ENCODE measurements at regions not wholly inside any gene's neighbourhood (a gene's known extent, or its start where the extent isn't known, plus 50 kb on each side); places are given as distances from the start of the nearest gene placed in this dataset.
A peak's percentile ranks its signal among the peaks of the same experiment; 100 is the strongest.

DNA sequence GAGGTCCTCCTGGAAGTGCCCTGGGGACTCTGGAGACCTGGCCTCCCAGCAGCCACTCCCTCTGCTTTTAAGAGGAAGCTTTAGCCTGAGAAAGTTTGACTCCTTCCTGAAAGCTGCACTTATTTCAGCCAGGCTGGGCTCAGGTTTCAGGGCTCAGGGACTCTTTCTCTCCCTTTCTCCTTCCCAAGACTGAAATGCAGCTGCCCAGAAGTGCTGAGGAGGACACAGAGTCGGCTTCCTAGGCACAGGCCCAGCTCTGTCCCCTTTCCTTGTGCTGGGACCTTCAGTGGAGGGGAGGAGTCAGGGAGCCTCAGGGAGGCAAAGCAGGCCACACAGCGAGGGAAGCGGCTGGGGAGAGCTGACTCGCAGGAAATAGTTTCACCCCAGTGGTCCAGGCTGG, 137.3 kb downstream of the NAV1 start:
- Mint-ChIP-seq H3K4me1 (ENCODE audit: low read depth, unreplicated experiment) (peaks cover 73% of the 10 kb centered on the region), H3K4me3 (ENCODE audit: unreplicated experiment) (no peak overlapping the region), H3K36me3 (ENCODE audit: unreplicated experiment) (no peaks in the 10 kb centered on the region), H3K27ac (ENCODE audit: unreplicated experiment) (no peak overlapping the region), H3K27me3 (ENCODE audit: unreplicated experiment) (peaks cover 17% of the 10 kb centered on the region), H3K9me3 (ENCODE audit: unreplicated experiment) (peaks cover 29% of the 10 kb centered on the region)
- no peak for DNase-seq
- TF ChIP-seq, protein P1, sequence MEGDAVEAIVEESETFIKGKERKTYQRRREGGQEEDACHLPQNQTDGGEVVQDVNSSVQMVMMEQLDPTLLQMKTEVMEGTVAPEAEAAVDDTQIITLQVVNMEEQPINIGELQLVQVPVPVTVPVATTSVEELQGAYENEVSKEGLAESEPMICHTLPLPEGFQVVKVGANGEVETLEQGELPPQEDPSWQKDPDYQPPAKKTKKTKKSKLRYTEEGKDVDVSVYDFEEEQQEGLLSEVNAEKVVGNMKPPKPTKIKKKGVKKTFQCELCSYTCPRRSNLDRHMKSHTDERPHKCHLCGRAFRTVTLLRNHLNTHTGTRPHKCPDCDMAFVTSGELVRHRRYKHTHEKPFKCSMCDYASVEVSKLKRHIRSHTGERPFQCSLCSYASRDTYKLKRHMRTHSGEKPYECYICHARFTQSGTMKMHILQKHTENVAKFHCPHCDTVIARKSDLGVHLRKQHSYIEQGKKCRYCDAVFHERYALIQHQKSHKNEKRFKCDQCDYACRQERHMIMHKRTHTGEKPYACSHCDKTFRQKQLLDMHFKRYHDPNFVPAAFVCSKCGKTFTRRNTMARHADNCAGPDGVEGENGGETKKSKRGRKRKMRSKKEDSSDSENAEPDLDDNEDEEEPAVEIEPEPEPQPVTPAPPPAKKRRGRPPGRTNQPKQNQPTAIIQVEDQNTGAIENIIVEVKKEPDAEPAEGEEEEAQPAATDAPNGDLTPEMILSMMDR (IDR thresholded peaks at IDR 0.05; ENCODE audit: partially characterized antibody, unreplicated experiment) = no peak

- Mint-ChIP-seq H3K4me1 (ENCODE audit: low read depth, unreplicated experiment) (peaks cover 73% of the 10 kb centered on the region), H3K36me3 (ENCODE audit: unreplicated experiment) (no peaks in the 10 kb centered on the region), H3K27ac (ENCODE audit: unreplicated experiment) (peak overlapping the region; percentile 36), H3K9me3 (ENCODE audit: unreplicated experiment) (peaks cover 31% of the 10 kb centered on the region), H3K4me3 (ENCODE audit: unreplicated experiment) (peak overlapping the region; percentile 41), H3K27me3 (ENCODE audit: unreplicated experiment) (peaks cover 20% of the 10 kb centered on the region)
- DNase-seq = no peak
- TF ChIP-seq, protein P1 (IDR thresholded peaks at IDR 0.05; ENCODE audit: partially characterized antibody, unreplicated experiment) = no peak
These were observed 137.7 kb downstream of the NAV1 start for GRCh38 chr1:201676641-201677040.

GRCh38 chr1:201678264-201679101, 139.6 kb downstream of the NAV1 start:
- peak overlapping the region; percentile 97 for H3K27ac Mint-ChIP-seq (ENCODE audit: unreplicated experiment)
- DNase-seq = peak; percentile 78
- TF ChIP-seq, protein P1 (IDR thresholded peaks at IDR 0.05; ENCODE audit: partially characterized antibody, unreplicated experiment) = no peak
- peaks cover 21% of the 10 kb centered on the region for H3K27me3 Mint-ChIP-seq (ENCODE audit: unreplicated experiment)
- peaks cover 32% of the 10 kb centered on the region for H3K9me3 Mint-ChIP-seq (ENCODE audit: unreplicated experiment)
- peaks cover 68% of the 10 kb centered on the region for H3K4me1 Mint-ChIP-seq (ENCODE audit: low read depth, unreplicated experiment)
- peak overlapping the region; percentile 78 for H3K4me3 Mint-ChIP-seq (ENCODE audit: unreplicated experiment)
- H3K36me3 Mint-ChIP-seq (ENCODE audit: unreplicated experiment) = no peaks in the 10 kb centered on the region

DNA sequence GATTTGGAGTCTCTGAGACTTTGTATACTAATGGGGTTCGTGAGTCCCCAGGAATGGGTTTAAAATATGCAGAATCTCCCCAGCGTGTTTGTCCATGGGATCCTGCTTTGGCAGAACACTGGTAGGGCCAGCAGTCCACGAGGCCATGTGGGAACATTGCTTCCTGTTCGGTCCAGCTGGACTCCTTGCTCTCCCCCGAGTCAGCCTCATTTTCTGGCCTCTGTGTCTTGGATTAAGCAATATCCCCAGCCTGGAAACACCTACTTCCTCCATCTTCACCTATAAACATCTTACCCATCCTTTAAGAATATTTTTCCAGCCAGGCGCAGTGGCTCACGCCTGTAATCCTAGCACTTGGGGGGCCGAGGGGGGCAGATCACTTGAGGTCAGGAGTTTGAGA, 142.4 kb downstream of the NAV1 start:
- Mint-ChIP-seq H3K36me3 (ENCODE audit: unreplicated experiment) (no peaks in the 10 kb centered on the region), H3K27ac (ENCODE audit: unreplicated experiment) (peak overlapping the region; percentile 98), H3K4me3 (ENCODE audit: unreplicated experiment) (peak overlapping the region; percentile 74), H3K4me1 (ENCODE audit: low read depth, unreplicated experiment) (peaks cover 68% of the 10 kb centered on the region), H3K27me3 (ENCODE audit: unreplicated experiment) (peaks cover 17% of the 10 kb centered on the region), H3K9me3 (ENCODE audit: unreplicated experiment) (peaks cover 25% of the 10 kb centered on the region)
- no peak for DNase-seq
- TF ChIP-seq, protein P1 (IDR thresholded peaks at IDR 0.05; ENCODE audit: partially characterized antibody, unreplicated experiment) = no peak

DNA sequence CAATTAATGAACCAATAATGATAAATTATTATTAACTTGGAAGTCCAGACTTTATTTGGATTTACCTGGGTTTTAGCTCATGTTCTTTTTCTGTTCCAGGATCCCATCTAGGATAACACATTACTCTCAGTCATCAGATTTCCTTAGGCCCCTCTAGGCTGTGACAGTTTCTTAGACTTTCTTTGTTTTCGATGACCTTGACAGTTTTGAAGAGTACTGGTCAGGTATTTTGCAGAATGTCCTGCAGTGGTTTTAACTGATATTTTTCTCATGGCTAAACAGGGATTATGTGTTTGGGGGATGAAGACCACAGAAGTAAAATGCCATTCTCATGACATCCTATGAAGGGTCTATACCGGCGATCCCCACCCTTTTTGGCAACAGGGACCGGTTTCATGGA, 144.0 kb downstream of the NAV1 start:
- Mint-ChIP-seq H3K27ac (ENCODE audit: unreplicated experiment) (peak overlapping the region; percentile 75), H3K27me3 (ENCODE audit: unreplicated experiment) (peaks cover 20% of the 10 kb centered on the region), H3K36me3 (ENCODE audit: unreplicated experiment) (no peaks in the 10 kb centered on the region), H3K9me3 (ENCODE audit: unreplicated experiment) (peaks cover 29% of the 10 kb centered on the region), H3K4me1 (ENCODE audit: low read depth, unreplicated experiment) (peaks cover 69% of the 10 kb centered on the region), H3K4me3 (ENCODE audit: unreplicated experiment) (no peak overlapping the region)
- DNase-seq = no peak
- TF ChIP-seq, protein P1 (IDR thresholded peaks at IDR 0.05; ENCODE audit: partially characterized antibody, unreplicated experiment) = no peak
